IMR-90 (cell line): ENCODE measurements at regions not wholly inside any gene's neighbourhood (a gene's known extent, or its start where the extent isn't known, plus 50 kb on each side); places are given as distances from the start of the nearest gene placed in this dataset.

Experiments used
- ATAC-seq: fragments of 200-7000 bp; cut with Tn5 transposase; 2 replicates; pipeline ENCODE4 v1.9.1; 2020; ENCODE audit warnings: low read depth, mild to moderate bottlenecking, moderate library complexity
- BruUV-seq: library from RNA; stranded (reverse); fragments of 400-500 nt; replicated peaks from 2 replicates; lab custom pipeline; 2021; lab: Mats Ljungman, UMichigan
- CTCF ChIA-PET: fragments of 300-600 bp; formaldehyde crosslinking; extraction: SDS; loops from one replicate; lab custom pipeline; 2021; ENCODE audit warnings: antibody characterized with exemption; lab: Yijun Ruan, JAX
- POLR2A ChIA-PET: fragments of 300-600 bp; sonication (Branson Sonifier 250); formaldehyde crosslinking; loops from one replicate; lab custom pipeline; 2022; ENCODE audit warnings: antibody characterized with exemption; ENCODE audit not compliant: unreplicated experiment; lab: Charles Lee
- DNase-seq: peaks from one replicate; pipeline ENCODE4 v3.0.0; 2013
- H2AFZ ChIP-seq: replicated peaks from 2 replicates; pipeline ENCODE3; 2013; ENCODE audit warnings: low read length, mild to moderate bottlenecking; ENCODE audit not compliant: poor library complexity
- H2AK5ac ChIP-seq: 2 replicates; pipeline ENCODE4 v1.6.1; 2013; ENCODE audit warnings: low read depth, low read length, inconsistent platforms
- H2AK9ac ChIP-seq: replicated peaks from 2 replicates; pipeline ENCODE3; 2013; ENCODE audit warnings: mild to moderate bottlenecking, low read depth, low read length, moderate library complexity; ENCODE audit not compliant: poor library complexity
- H2BK120ac ChIP-seq: 2 replicates; pipeline ENCODE4 v1.6.1; 2013; ENCODE audit warnings: low read depth, low read length, inconsistent platforms
- H2BK15ac ChIP-seq: 3 replicates; pipeline ENCODE4 v1.6.1; 2013; ENCODE audit warnings: low read depth, low read length, inconsistent platforms
- H2BK20ac ChIP-seq: 2 replicates; pipeline ENCODE4 v1.6.1; 2013; ENCODE audit warnings: low read depth, mild to moderate bottlenecking, inconsistent platforms, low read length, moderate library complexity
- H2BK5ac ChIP-seq: 2 replicates; pipeline ENCODE4 v1.6.1; 2013; ENCODE audit warnings: mild to moderate bottlenecking, low read depth, low read length, inconsistent platforms; ENCODE audit not compliant: poor library complexity, severe bottlenecking
- H3K14ac ChIP-seq: replicated peaks from 2 replicates; pipeline ENCODE4 v1.6.1; 2013; ENCODE audit warnings: low read depth, low read length, inconsistent platforms
- H3K18ac ChIP-seq: 2 replicates; pipeline ENCODE4 v1.6.1; 2013; ENCODE audit warnings: low read depth, low read length, control low read depth
- H3K23ac ChIP-seq: 2 replicates; pipeline ENCODE4 v1.6.1; 2013; ENCODE audit warnings: low read depth, low read length, inconsistent platforms
- H3K27ac ChIP-seq: 2 replicates; pipeline ENCODE4 v1.5.1; 2013; ENCODE audit warnings: mild to moderate bottlenecking, control low read depth, low read length; ENCODE audit not compliant: insufficient read depth
- H3K27me3 ChIP-seq: 2 replicates; pipeline ENCODE4 v1.6.1; 2013; ENCODE audit warnings: low read length; ENCODE audit not compliant: control insufficient read depth, insufficient read depth
- H3K36me3 ChIP-seq: 2 replicates; pipeline ENCODE4 v1.6.1; 2013; ENCODE audit warnings: low read length, mixed read lengths; ENCODE audit not compliant: control insufficient read depth, insufficient read depth
- H3K4ac ChIP-seq: 2 replicates; pipeline ENCODE4 v1.6.1; 2013; ENCODE audit warnings: low read depth, low read length, inconsistent platforms
- H3K4me1 ChIP-seq: 2 replicates; pipeline ENCODE4 v1.6.1; 2013; ENCODE audit warnings: low read length, mixed read lengths; ENCODE audit not compliant: control insufficient read depth, insufficient read depth
- H3K4me2 ChIP-seq: 2 replicates; pipeline ENCODE4 v1.6.1; 2013; ENCODE audit warnings: low read depth, mild to moderate bottlenecking, control low read depth, low read length, moderate library complexity
- H3K4me3 ChIP-seq: 2 replicates; pipeline ENCODE4 v1.5.1; 2013; ENCODE audit warnings: low read depth, mild to moderate bottlenecking, control low read depth, low read length, moderate library complexity; ENCODE audit not compliant: insufficient read depth
- H3K56ac ChIP-seq: 2 replicates; pipeline ENCODE4 v1.6.1; 2013; ENCODE audit warnings: low read length, inconsistent platforms; ENCODE audit not compliant: insufficient read depth; ENCODE audit errors: extremely low read depth
- H3K79me1 ChIP-seq, 2 experiments: 2 replicates each; pipeline ENCODE4 v1.6.1; 2013; ENCODE audit warnings: low read length in 2 of 2, inconsistent platforms in 1 of 2, low read depth in 1 of 2
- H3K9ac ChIP-seq: 2 replicates; pipeline ENCODE4 v1.6.1; 2013; ENCODE audit warnings: low read depth, low read length, control low read depth
- H3K9me1 ChIP-seq: 2 replicates; pipeline ENCODE4 v1.6.1; 2013; ENCODE audit warnings: low read length, inconsistent platforms; ENCODE audit not compliant: insufficient read depth
- H3K9me3 ChIP-seq: 2 replicates; pipeline ENCODE4 v1.6.1; 2013; ENCODE audit warnings: low read length; ENCODE audit not compliant: control insufficient read depth, insufficient read depth
- H4K20me1 ChIP-seq: 2 replicates; pipeline ENCODE4 v1.6.1; 2013; ENCODE audit warnings: low read length, inconsistent platforms; ENCODE audit not compliant: insufficient read depth
- H4K5ac ChIP-seq: 2 replicates; pipeline ENCODE4 v1.6.1; 2013; ENCODE audit warnings: mild to moderate bottlenecking, low read depth, low read length, control low read depth
- H4K8ac ChIP-seq, 2 experiments: 2 replicates each; pipeline ENCODE4 v1.6.1; 2013; ENCODE audit warnings: low read depth in 2 of 2, low read length in 2 of 2, control low read depth in 1 of 2, inconsistent platforms in 1 of 2
- H4K91ac ChIP-seq: 2 replicates; pipeline ENCODE4 v1.6.1; 2013; ENCODE audit warnings: low read depth, low read length, inconsistent platforms; ENCODE audit not compliant: insufficient read depth
- CEBPB ChIP-seq: IDR thresholded peaks from 2 replicates; pipeline ENCODE4 v1.6.1; 2012; ENCODE audit warnings: low read depth, low read length, improper control_type of control experiment
- MAFK ChIP-seq: IDR thresholded peaks from 2 replicates; pipeline ENCODE4 v1.6.1; 2012; ENCODE audit warnings: low read depth, low read length, improper control_type of control experiment
- WGBS, 2 experiments: methylation state at CpG; one replicate each; pipeline versions ENCODE4 v1.1.5 to v1.1.7; 2013; ENCODE audit warnings: missing lambda C conversion rate in 2 of 2; ENCODE audit not compliant: insufficient read length in 1 of 2; ENCODE audit errors: extremely low coverage in 2 of 2; 5-methylcytosine and 5-hydroxymethylcytosine counted together
- dilution Hi-C: fragments of 300-500 bp; cut with HindIII; formaldehyde crosslinking; loops from one replicate; pipeline ENCODE4 v1.14.3; 2018; ENCODE audit warnings: low sequenced_read_pairs; ENCODE audit not compliant: unreplicated experiment
- in situ Hi-C: fragments of 300-500 bp; cut with MboI; formaldehyde crosslinking; loops from 3 replicates; pipeline ENCODE4 v1.14.3; 2019; ENCODE audit warnings: low sequenced_read_pairs, inconsistent platforms, mixed read lengths
- intact Hi-C: fragments of 100-400 bp; cut with micrococcal nuclease; formaldehyde crosslinking; loops from 2 replicates; pipeline ENCODE4 v1.10.0; 2022

GRCh38 chr5:1942630-1943029, 59.9 kb upstream of the IRX4 start:
- peaks cover 2% of the 10 kb centered on the region for H3K9me3 ChIP-seq
- POLR2A ChIA-PET = no interaction called here
- in situ Hi-C loops = no loop called here

More at GRCh38 chr5:1942630-1943029, 59.9 kb upstream of the IRX4 start:
- H4K8ac ChIP-seq = no peak overlapping the region
- DNase-seq (no peak), ATAC-seq (no peak)
- H3K27me3 ChIP-seq = no peaks in the 10 kb centered on the region
- TF ChIP-seq MAFK (peak; percentile 47), CEBPB (no peak)
- H2AK9ac ChIP-seq = no peak overlapping the region
- H2BK5ac ChIP-seq = no peak overlapping the region
- dilution Hi-C loops (no loop called here), intact Hi-C loops (no loop called here)
- no TSS peak for BruUV-seq
- no peaks in the 10 kb centered on the region for H3K9me1 ChIP-seq
- H2BK20ac ChIP-seq = no peak overlapping the region
- no peak overlapping the region for H3K9ac ChIP-seq
- no peak overlapping the region for H4K5ac ChIP-seq
- H2BK120ac ChIP-seq = no peak overlapping the region
- no peaks in the 10 kb centered on the region for H3K36me3 ChIP-seq
- H4K20me1 ChIP-seq = no peaks in the 10 kb centered on the region
- H3K4me2 ChIP-seq = no peak overlapping the region
- H3K27ac ChIP-seq = no peak overlapping the region
- no peak overlapping the region for H3K14ac ChIP-seq
- no peak overlapping the region for H3K23ac ChIP-seq
- H3K56ac ChIP-seq = no peak overlapping the region
- H3K79me1 ChIP-seq = no peaks in the 10 kb centered on the region
- H2AFZ ChIP-seq = no peak overlapping the region
- H2AK5ac ChIP-seq = no peak overlapping the region
- no CpG with 5 or more reads among the region's 5 CpGs for WGBS, 2 experiments
- H3K4me1 ChIP-seq = no peaks in the 10 kb centered on the region
- no peak overlapping the region for H4K91ac ChIP-seq
- H3K18ac ChIP-seq = no peak overlapping the region
- CTCF ChIA-PET = no interaction called here
- no peak overlapping the region for H3K4ac ChIP-seq
- H3K4me3 ChIP-seq = no peak overlapping the region
- H2BK15ac ChIP-seq = no peak overlapping the region
